Adrenal gland (tissue), 9 donors: ENCODE measurements at regions not wholly inside any gene's neighbourhood (a gene's known extent, or its start where the extent isn't known, plus 50 kb on each side); places are given as distances from the start of the nearest gene placed in this dataset.

ENCODE experiments used
- DNase-seq, 7 donors: peaks; one replicate each; pipeline ENCODE4 v3.0.0-alpha.2; 2019 to 2020
- H3K27ac ChIP-seq, 5 donors: fragments of 200-600 bp; sonication (generic) in 4 of 5; 1 replicate in 3 of 5; 2 replicates in 2 of 5; pipeline versions ENCODE4 v1.5.1 to v1.8.0; 2016 to 2020; ENCODE audit warnings: mild to moderate bottlenecking in 1 of 5
- H3K27me3 ChIP-seq: fragments of 200-600 bp; 2 replicates; pipeline ENCODE4 v1.8.0; 2021
- H3K36me3 ChIP-seq, 2 donors: fragments of 200-600 bp; replicated peaks in 1 of 2; 1 replicate in 1 of 2; 2 replicates in 1 of 2; pipeline versions ENCODE4 v1.5.1 to v1.8.0; 2018 to 2022
- H3K4me1 ChIP-seq, 2 donors: fragments of 200-600 bp; replicated peaks in 1 of 2; 1 replicate in 1 of 2; 2 replicates in 1 of 2; pipeline versions ENCODE4 v1.5.1 to v1.8.0; 2018 to 2021
- H3K4me3 ChIP-seq, 4 donors: fragments of 200-600 bp; sonication (generic) in 3 of 4; one replicate each; pipeline ENCODE4 v1.5.1; 2016 to 2018
- H3K9me3 ChIP-seq, 3 donors: fragments of 200-600 bp; sonication (generic) in 1 of 3; replicated peaks in 1 of 3; 1 replicate in 2 of 3; 2 replicates in 1 of 3; pipeline versions ENCODE4 v1.5.1 to v1.8.0; 2016 to 2021
- CTCF ChIP-seq, 6 experiments: fragments of 450-650 bp in 4 of 6; fragments of 200-600 bp in 2 of 6; sonication (generic) in 1 of 6; IDR thresholded peaks; 1 replicate in 5 of 6; 2 replicates in 1 of 6; pipeline versions ENCODE4 v1.5.1 to v1.8.0; 2016 to 2021; ENCODE audit warnings: antibody characterized with exemption in 6 of 6, mild to moderate bottlenecking in 2 of 6, moderate library complexity in 1 of 6
- POLR2A ChIP-seq, 2 donors: fragments of 450-650 bp; IDR thresholded peaks; one replicate each; pipeline ENCODE4 v1.6.1; 2017; ENCODE audit warnings: antibody characterized with exemption in 2 of 2, mild to moderate bottlenecking in 2 of 2, moderate library complexity in 1 of 2
- WGBS, 4 donors: extraction: QIAGEN DNeasy Blood & Tissue Kit in 2 of 4; methylation state at CpG; one replicate each; pipeline versions ENCODE4 v1.1.5 to v1.1.7; 2013 to 2017; 5-methylcytosine and 5-hydroxymethylcytosine counted together
- intact Hi-C, 2 donors: fragments of 100-400 bp; cut with DNase I; formaldehyde crosslinking; loops; one replicate each; pipeline versions ENCODE4 v1.14.1 to v1.15.0; 2022 to 2023
- donor health status: healthy with polysubstance abuse.
- donor health status: Bipolar disorder and iron deficiency.
- donor health status: DM: yes; HTN: yes; CAD: no.
- donor health status: DM: no; HTN: no; CAD: no.
- donor health status: DM: no; HTN: no; CAD: no.

- H3K27ac ChIP-seq: no peak overlapping the region
- no peak for DNase-seq
- peaks cover 0 to 34% of the 10 kb centered on the region in 2 donors for H3K36me3 ChIP-seq
- H3K4me1 ChIP-seq: peaks cover 0 to 17% of the 10 kb centered on the region in 2 donors
- no peak overlapping the region for H3K4me3 ChIP-seq
- no peaks in the 10 kb centered on the region for H3K27me3 ChIP-seq
- H3K9me3 ChIP-seq: no peaks in the 10 kb centered on the region
- WGBS, 4 donors: 76 to 86% (median 82%) methylated on average over 34 to 39 of the region's 39 CpGs
- intact Hi-C loops: no loop called here
- TF ChIP-seq CTCF (IDR thresholded peaks at IDR 0.05): no peak
- TF ChIP-seq POLR2A (IDR thresholded peaks at IDR 0.05): no peak
Observed at GRCh38 chr12:124445121-124445718, 122.2 kb downstream of the NCOR2 start.

DNA sequence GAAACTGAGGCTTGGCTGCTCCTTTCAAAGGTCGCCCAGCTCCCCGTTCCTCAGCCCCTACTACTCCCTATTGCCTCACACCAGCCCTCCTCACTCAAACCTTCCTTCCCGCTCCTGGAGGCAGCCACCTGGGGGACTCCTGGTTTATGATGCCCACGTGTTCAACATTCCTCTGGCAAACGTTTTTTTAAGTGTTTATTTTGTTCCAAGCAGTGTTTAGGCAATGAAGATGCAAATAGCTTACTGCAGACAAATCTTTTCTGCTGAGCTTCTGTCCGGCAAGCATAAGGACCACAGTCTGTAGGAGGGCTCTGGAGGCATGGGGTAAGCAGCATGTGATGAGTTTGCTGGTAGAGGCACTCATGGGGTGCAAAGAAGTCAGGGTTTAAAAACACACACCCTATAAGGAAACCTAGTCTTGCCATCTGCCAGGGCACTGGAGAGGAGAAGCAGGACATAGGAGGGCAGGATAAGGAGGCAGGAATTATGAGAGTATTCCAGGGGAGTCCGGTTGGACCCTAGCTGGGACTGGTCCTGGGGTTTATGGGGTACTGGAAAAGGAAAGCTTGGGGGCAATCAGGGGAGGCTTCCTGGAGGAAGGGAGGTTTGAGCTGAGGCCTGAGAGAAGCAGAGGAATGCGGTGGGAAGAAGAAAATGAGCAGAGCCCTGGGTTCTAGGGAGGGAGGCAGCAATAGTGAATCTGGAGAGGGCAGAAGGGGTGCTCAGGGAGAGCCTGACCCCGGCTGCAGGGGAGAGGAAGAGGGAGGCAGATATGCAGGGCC is 123.3 kb downstream of the NCOR2 start:
- H3K4me3 ChIP-seq: no peak overlapping the region
- no peaks in the 10 kb centered on the region for H3K9me3 ChIP-seq
- no peaks in the 10 kb centered on the region for H3K27me3 ChIP-seq
- intact Hi-C loops: no loop called here
- H3K36me3 ChIP-seq: peaks cover 0 to 34% of the 10 kb centered on the region in 2 donors
- no peak overlapping the region for H3K27ac ChIP-seq
- TF ChIP-seq CTCF (IDR thresholded peaks at IDR 0.05) (no peak), POLR2A (IDR thresholded peaks at IDR 0.05) (no peak)
- DNase-seq: no peak
- H3K4me1 ChIP-seq: peaks cover 0 to 26% of the 10 kb centered on the region in 2 donors
- 83 to 87% (median 86%) methylated on average over 9 of the region's 9 CpGs for WGBS, 4 donors

DNA sequence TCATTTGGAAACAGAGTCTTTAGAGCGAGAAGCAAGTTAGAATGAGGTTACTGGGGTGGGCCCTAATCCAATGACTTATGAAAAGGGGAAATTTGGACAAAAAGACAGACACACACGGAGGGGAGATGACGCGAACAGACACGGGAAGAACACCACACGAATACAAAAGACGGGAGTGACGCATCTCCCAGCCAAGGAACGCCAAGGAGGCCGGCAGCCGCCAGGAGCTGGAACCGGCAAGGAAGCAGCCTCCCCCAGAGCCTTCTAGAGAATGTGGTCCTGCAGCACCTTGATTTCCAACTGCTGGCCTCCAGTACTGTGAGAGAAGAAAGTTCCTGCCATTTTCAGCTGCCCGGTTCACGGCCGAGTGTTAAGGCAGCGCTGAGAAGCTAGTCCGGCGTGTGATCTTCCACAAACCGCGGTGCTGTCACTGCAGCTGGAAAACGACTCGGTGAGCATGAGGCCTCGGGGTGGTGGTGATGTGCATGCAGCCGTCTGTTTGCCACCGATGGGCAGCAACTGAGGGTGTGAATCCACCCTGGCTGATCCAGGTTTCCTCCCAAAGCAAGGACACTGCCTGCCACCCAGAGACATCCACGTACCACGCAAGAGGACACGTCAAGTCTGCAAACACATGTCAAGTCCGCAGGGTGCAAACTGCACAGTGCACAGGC is 124.5 kb downstream of the NCOR2 start:
- peaks cover 0 to 26% of the 10 kb centered on the region in 2 donors for H3K4me1 ChIP-seq
- WGBS, 4 donors: 93 to 95% (median 93%) methylated on average over 16 to 29 of the region's 29 CpGs
- intact Hi-C loops: no loop called here
- H3K9me3 ChIP-seq: no peaks in the 10 kb centered on the region
- H3K4me3 ChIP-seq: no peak overlapping the region
- H3K36me3 ChIP-seq: peaks cover 0 to 32% of the 10 kb centered on the region in 2 donors
- TF ChIP-seq CTCF (IDR thresholded peaks at IDR 0.05): no peak
- TF ChIP-seq POLR2A (IDR thresholded peaks at IDR 0.05): no peak
- H3K27me3 ChIP-seq: no peaks in the 10 kb centered on the region
- H3K27ac ChIP-seq: no peak overlapping the region
- no peak for DNase-seq

- H3K4me3 ChIP-seq: no peak overlapping the region
- no peaks in the 10 kb centered on the region for H3K27me3 ChIP-seq
- H3K36me3 ChIP-seq: peaks cover 0 to 32% of the 10 kb centered on the region in 2 donors
- H3K4me1 ChIP-seq: peaks cover 0 to 26% of the 10 kb centered on the region in 2 donors
- H3K27ac ChIP-seq: peak overlapping the region in 1 of 5 donors; percentile 74
- WGBS, 4 donors: 88 to 97% (median 94%) methylated on average over 6 of the region's 6 CpGs
- intact Hi-C loops: no loop called here
- TF ChIP-seq POLR2A (IDR thresholded peaks at IDR 0.05) (no peak), CTCF (IDR thresholded peaks at IDR 0.05) (no peak)
- DNase-seq: no peak
- H3K9me3 ChIP-seq: no peaks in the 10 kb centered on the region
Observed at GRCh38 chr12:124442281-124442680, 125.1 kb downstream of the NCOR2 start.
